Adrenal gland (tissue), 5 donors: ENCODE measurements at regions not wholly inside any gene's neighbourhood (a gene's known extent, or its start where the extent isn't known, plus 50 kb on each side); places are given as distances from the start of the nearest gene placed in this dataset.
A peak's percentile ranks its signal among the peaks of the same experiment; 100 is the strongest.

ENCODE experiments used
- CTCF ChIP-seq, 6 experiments: fragments of 450-650 bp in 4 of 6; fragments of 200-600 bp in 2 of 6; sonication (generic) in 1 of 6; IDR thresholded peaks; 1 replicate in 5 of 6; 2 replicates in 1 of 6; pipeline versions ENCODE4 v1.5.1 to v1.8.0; 2016 to 2021; ENCODE audit warnings: antibody characterized with exemption in 6 of 6, mild to moderate bottlenecking in 2 of 6, moderate library complexity in 1 of 6
- POLR2A ChIP-seq, 2 donors: fragments of 450-650 bp; IDR thresholded peaks; one replicate each; pipeline ENCODE4 v1.6.1; 2017; ENCODE audit warnings: antibody characterized with exemption in 2 of 2, mild to moderate bottlenecking in 2 of 2, moderate library complexity in 1 of 2
- donor health status: DM: no; HTN: no; CAD: no.

GRCh38 chr6:26156105-26156849, 69.0 kb downstream of the HFE start:
- TF ChIP-seq CTCF (IDR thresholded peaks at IDR 0.05) (peak in 1 of 6 experiments; percentile 5), POLR2A (IDR thresholded peaks at IDR 0.05) (peak; percentile 100)
